C4-2B (cell line): ENCODE measurements at regions not wholly inside any gene's neighbourhood (a gene's known extent, or its start where the extent isn't known, plus 50 kb on each side); places are given as distances from the start of the nearest gene placed in this dataset.

Experiments used
- H3K27ac ChIP-seq: fragments of 450-650 bp; 2 replicates; pipeline ENCODE4 v1.5.1; 2017
- CTCF ChIP-seq: fragments of 450-650 bp; conservative IDR thresholded peaks from 2 replicates; pipeline ENCODE4 v1.5.1; 2017; ENCODE audit warnings: mild to moderate bottlenecking
- ZFX ChIP-seq: fragments of 450-650 bp; IDR thresholded peaks from 2 replicates; pipeline ENCODE4 v1.6.1; 2017

GRCh38 chr21:22314963-22315362 is 1316.8 kb downstream of the NCAM2 start:
- TF ChIP-seq CTCF = no peak
- no peak for TF ChIP-seq ZFX
- H3K27ac ChIP-seq = no peak overlapping the region

GRCh38 chr21:22319435-22319834 is 1321.2 kb downstream of the NCAM2 start:
- H3K27ac ChIP-seq = no peak overlapping the region
- no peak for TF ChIP-seq CTCF
- no peak for TF ChIP-seq ZFX

- H3K27ac ChIP-seq = no peak overlapping the region
- TF ChIP-seq ZFX (no peak), CTCF (no peak)
Observed at GRCh38 chr21:22342889-22343288, 1344.7 kb downstream of the NCAM2 start.

- TF ChIP-seq ZFX (no peak), CTCF (no peak)
- H3K27ac ChIP-seq = no peak overlapping the region
Observed at GRCh38 chr21:22343303-22343702, 1345.1 kb downstream of the NCAM2 start.

- H3K27ac ChIP-seq = no peak overlapping the region
- TF ChIP-seq ZFX (no peak), CTCF (no peak)
Observed at GRCh38 chr21:22343721-22344120, 1345.5 kb downstream of the NCAM2 start.

- TF ChIP-seq ZFX (no peak), CTCF (peak; percentile 18)
Observed at GRCh38 chr21:22345624-22346023, 1347.4 kb downstream of the NCAM2 start.

GRCh38 chr21:22346576-22346975 is 1348.4 kb downstream of the NCAM2 start:
- H3K27ac ChIP-seq = no peak overlapping the region
- TF ChIP-seq ZFX (no peak), CTCF (no peak)

More at GRCh38 chr21:22345624-22346023, 1347.4 kb downstream of the NCAM2 start:
- H3K27ac ChIP-seq = no peak overlapping the region
